Kidney (tissue), 13 donors: ENCODE measurements at regions not wholly inside any gene's neighbourhood (a gene's known extent, or its start where the extent isn't known, plus 50 kb on each side); places are given as distances from the start of the nearest gene placed in this dataset.

Experiments
- DNase-seq, 5 donors: peaks; one replicate each; pipeline ENCODE4 v3.0.0-alpha.2; 2013 to 2020
- FAIRE-seq: peaks from 2 replicates; lab custom pipeline; 2012; peaks lifted over from hg19 to GRCh38; lab: Jason Lieb, UNC
- H3K27ac ChIP-seq, 2 donors: one replicate each; pipeline ENCODE4 v1.7.0; 2013; ENCODE audit warnings: low read depth in 2 of 2, low read length in 2 of 2, inconsistent platforms in 1 of 2
- H3K27me3 ChIP-seq: one replicate; pipeline ENCODE4 v1.7.1; 2013; ENCODE audit warnings: low read length, inconsistent platforms; ENCODE audit not compliant: control insufficient read depth, insufficient read depth
- H3K36me3 ChIP-seq, 3 donors: one replicate each; pipeline versions ENCODE4 v1.7.0 to v1.7.1; 2013; ENCODE audit warnings: low read length in 3 of 3, control low read depth in 1 of 3, inconsistent platforms in 1 of 3; ENCODE audit not compliant: insufficient read depth in 3 of 3, control insufficient read depth in 2 of 3
- H3K4me1 ChIP-seq, 3 donors: one replicate each; pipeline versions ENCODE4 v1.7.0 to v1.7.1; 2013; ENCODE audit warnings: low read length in 3 of 3, inconsistent platforms in 1 of 3, low read depth in 1 of 3; ENCODE audit not compliant: control insufficient read depth in 2 of 3, insufficient read depth in 2 of 3
- H3K4me3 ChIP-seq, 3 donors: one replicate each; pipeline versions ENCODE4 v1.7.0 to v1.8.1; 2013; ENCODE audit warnings: low read length in 3 of 3, control low read depth in 1 of 3, inconsistent platforms in 1 of 3
- H3K9ac ChIP-seq, 3 donors: one replicate each; pipeline versions ENCODE4 v1.7.0 to v1.7.1; 2013; ENCODE audit warnings: low read length in 3 of 3, control low read depth in 1 of 3, inconsistent platforms in 1 of 3
- H3K9me3 ChIP-seq, 3 donors: one replicate each; pipeline versions ENCODE4 v1.7.0 to v1.7.1; 2013; ENCODE audit warnings: low read length in 3 of 3, control low read depth in 1 of 3, inconsistent platforms in 1 of 3; ENCODE audit not compliant: control insufficient read depth in 2 of 3, insufficient read depth in 1 of 3
- CTCF ChIP-seq: IDR thresholded peaks from 3 replicates; pipeline ENCODE4 v1.5.1; 2012; ENCODE audit warnings: mild to moderate bottlenecking, moderate library complexity, borderline replicate concordance; ENCODE audit not compliant: insufficient read depth; ENCODE audit errors: extremely low read depth
- intact Hi-C: fragments of 100-400 bp; cut with DNase I; formaldehyde crosslinking; loops from one replicate; pipeline ENCODE4 v1.11.1; 2022
- donor health status: control.
- donor health status: control.
- donor health status: control.
- donor health status: control.
- donor health status: control.
- donor health status: DM: yes; HTN: yes; CAD: no.
- donor health status: Normal renal cell carcinoma (clear cell type).

- H3K36me3 ChIP-seq: no peaks in the 10 kb centered on the region
- H3K9me3 ChIP-seq: no peaks in the 10 kb centered on the region
- H3K27me3 ChIP-seq: no peaks in the 10 kb centered on the region
- no peak overlapping the region for H3K27ac ChIP-seq
- DNase-seq (no peak), FAIRE-seq (no peak)
- no peaks in the 10 kb centered on the region for H3K4me1 ChIP-seq
- intact Hi-C loops: no loop called here
- H3K9ac ChIP-seq: no peak overlapping the region
- no peak for TF ChIP-seq CTCF
- no peak overlapping the region for H3K4me3 ChIP-seq
These were observed 210.0 kb downstream of the SPANXN3 start for GRCh38 chrX:143306991-143307937.

- Histone ChIP-seq H3K27me3 (no peaks in the 10 kb centered on the region), H3K36me3 (no peaks in the 10 kb centered on the region), H3K4me3 (no peak overlapping the region), H3K4me1 (no peaks in the 10 kb centered on the region), H3K9ac (no peak overlapping the region), H3K9me3 (no peaks in the 10 kb centered on the region), H3K27ac (no peak overlapping the region)
- TF ChIP-seq CTCF: no peak
- DNase-seq (no peak), FAIRE-seq (no peak)
- intact Hi-C loops: no loop called here
These were observed 212.8 kb downstream of the SPANXN3 start for GRCh38 chrX:143304518-143304917.

GRCh38 chrX:143304025-143304424, 213.2 kb downstream of the SPANXN3 start:
- Histone ChIP-seq H3K9ac (no peak overlapping the region), H3K4me1 (no peaks in the 10 kb centered on the region), H3K4me3 (no peak overlapping the region), H3K27ac (no peak overlapping the region), H3K9me3 (no peaks in the 10 kb centered on the region), H3K27me3 (no peaks in the 10 kb centered on the region), H3K36me3 (no peaks in the 10 kb centered on the region)
- TF ChIP-seq CTCF: no peak
- intact Hi-C loops: no loop called here
- no peak for FAIRE-seq
- no peak for DNase-seq
